ENCODE measurements at regions not wholly inside any gene's neighbourhood (a gene's known extent, or its start where the extent isn't known, plus 50 kb on each side); places are given as distances from the start of the nearest gene placed in this dataset.

DNA sequence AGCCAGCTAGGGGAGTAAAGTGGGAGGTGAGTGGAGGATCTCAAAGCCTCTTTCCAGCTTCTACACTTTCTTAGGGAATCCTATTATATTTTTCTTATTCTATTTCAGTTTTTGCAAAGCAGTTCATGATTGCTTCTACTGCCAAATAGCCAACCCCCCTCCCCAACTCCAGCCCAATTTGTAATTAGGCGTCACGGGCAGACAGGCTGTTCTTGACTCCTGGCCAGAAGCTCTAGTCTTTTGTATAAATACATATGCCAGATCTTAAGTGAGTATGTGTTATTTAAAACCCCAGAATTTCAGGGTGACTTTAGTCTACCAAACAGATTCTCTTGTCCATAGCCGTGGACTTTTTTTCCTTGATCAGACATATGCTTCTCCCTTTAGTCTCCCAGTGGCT is 255.2 kb downstream of the BUB3 start:
- no peak for DNase-seq (ENCODE audit: low read depth)

DNA sequence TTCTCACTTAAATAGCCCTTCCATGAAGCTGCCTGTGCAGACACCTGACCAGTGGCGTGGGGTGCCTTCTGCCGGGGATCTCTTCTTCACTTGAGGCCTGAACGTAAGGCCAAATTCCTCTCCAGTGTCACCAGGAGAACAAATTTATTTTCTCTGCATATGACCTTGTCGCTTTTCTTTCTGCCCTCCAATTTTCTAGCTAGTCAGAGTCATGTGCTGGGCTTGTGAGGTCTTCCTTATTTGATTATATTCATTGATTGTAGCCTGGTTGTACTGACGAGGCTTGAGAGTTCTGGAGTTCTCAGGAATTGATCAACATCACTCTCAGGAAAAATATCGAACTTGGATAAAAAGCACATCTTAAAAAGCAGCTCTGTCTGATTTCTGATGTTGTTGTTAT is 255.7 kb downstream of the BUB3 start:
- no peak for DNase-seq (ENCODE audit: low read depth)

DNA sequence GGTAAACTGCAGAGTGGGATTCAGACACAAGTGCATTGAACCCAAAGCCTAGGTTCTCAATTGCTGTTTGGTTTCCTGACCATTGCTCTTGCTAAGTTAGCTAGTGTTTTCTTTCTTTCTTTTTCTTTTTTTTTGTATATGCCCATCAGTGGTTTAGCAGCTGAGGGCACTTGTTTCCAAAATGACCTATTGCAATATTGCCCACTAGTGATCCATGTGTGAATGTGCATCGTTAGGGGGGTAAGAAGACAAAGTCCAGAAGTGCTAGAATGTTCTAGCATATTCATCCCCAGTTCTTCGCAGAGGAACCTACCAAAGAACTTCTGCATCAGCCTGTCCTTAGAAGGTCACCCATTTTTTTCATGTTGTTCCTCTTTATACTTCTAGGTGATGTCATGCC is 252.8 kb upstream of the GPR26 start:
- no peak for DNase-seq (ENCODE audit: low read depth)

DNA sequence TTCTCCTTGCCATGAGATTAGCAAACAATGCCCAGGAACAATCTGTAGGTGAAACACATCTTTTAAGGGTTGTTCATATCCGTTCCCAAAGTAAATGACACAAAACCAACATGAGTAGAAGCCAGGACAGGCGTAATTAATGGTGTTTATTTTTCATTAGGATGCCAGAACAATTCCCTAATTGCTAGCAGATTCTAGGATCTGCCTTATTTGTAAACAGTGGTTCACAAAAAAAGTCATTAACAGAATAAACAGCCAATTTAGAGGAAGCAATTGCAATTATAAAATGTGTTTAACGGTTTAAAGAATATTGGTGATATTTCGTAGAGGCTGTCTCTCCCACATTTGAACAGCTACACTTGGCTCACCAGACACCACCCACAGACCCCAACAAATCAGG is 250.6 kb upstream of the GPR26 start:
- DNase-seq (ENCODE audit: low read depth) = no peak

DNA sequence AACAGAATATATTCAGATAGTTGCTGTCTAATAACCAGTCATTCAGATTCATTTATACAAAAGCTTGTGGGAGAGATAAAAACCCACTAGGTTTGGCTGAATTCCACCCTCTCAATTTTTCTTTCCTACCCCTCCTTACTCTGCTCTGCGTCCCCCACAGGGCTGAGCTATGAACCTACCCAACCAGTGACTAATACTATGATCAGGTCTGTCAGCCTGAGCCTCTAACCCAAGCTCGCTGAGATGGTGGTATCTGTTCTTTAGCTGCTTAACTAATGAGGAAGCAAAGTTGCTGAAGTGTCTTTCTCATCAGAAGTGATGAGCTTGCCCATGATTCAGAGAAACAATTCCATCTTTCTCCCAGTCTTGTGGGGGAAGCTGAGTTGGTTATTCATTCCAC is 248.7 kb upstream of the GPR26 start:
- no peak for DNase-seq (ENCODE audit: low read depth)

DNA sequence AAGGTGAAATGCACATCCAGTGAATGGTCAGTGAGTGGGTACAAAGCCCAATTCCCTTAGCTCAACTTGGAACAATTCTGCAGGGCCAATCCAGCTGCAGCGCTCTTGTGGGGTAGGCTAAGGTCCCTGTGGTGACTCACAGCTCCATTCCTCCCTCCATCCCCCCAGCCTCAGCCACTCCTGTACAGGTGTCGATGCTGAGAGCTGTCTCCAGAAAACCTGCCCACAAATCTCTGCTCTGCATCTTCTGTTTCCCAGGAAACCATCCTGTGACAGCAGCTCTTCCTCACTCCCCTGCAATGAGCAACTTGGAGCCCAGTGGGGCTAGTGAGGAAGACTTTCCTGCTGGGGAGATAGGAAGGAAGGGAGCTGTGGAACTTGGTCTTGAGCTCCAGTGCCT is 244.7 kb upstream of the GPR26 start:
- DNase-seq (ENCODE audit: low read depth) = no peak

DNA sequence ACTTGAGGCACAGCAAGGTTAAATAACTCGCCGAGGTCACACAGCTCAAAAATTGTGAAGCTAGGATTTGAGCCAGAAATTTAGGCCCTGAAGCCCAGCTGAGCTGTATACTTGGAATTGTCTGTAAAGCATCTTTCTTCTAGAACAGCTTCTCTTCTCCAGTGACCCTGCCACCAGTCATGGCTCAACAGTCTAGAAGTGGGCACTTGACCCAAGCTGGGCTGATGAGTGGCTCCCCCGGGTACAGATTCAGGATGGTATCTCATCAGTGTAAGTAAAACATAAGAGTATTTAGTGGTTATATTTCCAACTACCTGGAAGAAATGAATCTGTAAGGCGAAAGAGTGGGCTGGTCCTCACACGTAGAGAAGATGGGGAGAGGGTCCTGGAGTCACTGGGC is 243.9 kb upstream of the GPR26 start:
- DNase-seq (ENCODE audit: low read depth) = no peak

DNA sequence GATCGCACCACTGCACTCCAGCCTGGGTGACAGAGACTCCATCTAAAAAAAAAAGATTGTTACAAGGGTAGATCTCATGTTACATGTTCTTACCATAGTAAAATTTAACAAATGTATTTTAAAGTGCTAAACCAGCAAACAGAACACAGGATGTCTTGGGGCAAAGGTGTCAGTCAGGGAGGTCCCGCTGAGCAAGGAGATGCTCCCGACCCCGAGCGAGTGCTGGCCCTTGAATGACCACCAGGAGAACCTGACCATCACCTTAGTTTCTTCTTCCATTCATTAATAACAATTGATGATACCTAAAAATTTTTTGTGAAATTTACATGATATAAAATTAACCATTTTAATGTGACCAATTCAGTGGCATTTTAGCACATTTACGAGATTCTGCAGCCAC is 241.6 kb upstream of the GPR26 start:
- DNase-seq (ENCODE audit: low read depth) = no peak

DNA sequence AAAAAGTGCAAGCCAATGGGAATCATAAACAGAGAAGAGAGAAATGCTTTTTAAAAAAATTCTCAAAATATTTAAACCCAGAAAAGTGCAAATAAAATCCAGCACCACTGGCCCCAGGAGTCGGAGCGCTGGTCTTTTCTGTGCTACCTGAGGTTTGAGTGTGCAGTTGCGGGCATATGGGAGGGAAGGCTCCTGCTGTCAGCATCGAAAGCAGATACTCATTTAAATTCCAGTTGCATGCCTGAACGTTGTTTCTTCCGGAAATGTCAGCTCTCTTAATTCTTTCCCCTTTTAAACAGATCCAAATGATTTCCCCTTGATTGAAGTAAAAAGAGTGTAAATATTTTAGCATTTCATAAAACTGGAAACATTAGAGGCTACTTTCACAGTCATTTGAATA is 240.5 kb upstream of the GPR26 start:
- DNase-seq (ENCODE audit: low read depth) = no peak

DNA sequence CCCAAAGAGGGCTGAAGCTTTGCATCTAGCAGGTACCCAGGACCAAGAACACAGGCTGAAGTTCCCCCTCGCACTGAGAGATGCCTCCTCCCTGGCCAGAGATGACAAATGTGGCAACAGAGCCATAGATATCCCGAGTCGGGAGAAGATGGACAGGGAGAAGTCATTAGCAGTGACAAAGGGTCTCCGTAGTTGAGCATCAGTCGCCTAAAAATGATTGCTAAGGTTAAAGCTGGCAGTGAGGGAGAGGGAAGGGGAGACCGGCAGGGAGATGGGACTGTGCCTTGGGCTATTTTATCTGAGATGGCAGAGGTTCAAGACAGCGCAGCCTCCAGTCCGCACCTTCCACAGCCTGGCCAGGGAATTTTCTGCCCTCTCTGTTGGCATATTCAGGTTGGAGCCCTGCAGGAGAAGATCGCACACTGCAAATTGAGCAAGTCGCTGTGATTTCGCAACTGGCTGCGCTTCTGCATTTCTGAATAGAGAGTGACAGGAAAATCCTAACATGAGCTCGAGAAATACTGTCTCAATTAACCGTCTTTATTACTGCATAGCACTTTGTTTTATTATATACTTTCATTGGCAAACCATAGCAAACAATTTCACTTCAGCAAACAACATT is 238.9 kb upstream of the GPR26 start:
- DNase-seq (ENCODE audit: low read depth) = no peak

DNA sequence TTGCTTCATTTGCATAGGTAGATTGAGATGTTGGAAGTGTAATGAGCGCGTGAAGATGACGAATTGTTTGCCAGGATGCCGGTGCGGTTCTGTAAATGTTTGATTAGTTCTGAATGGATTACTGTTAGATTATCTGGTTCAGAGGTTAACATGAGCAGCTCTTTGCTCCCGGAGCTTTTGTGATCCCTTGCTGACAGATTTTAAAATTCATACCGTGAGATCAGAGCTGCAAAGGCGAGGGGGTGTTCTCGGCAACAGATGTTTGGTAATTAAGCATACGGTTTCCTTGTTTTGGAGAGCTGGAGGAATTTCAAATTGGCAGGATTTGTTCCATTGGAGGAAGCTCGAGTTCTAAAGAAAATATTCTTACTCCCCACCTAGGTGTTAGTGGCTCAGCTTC is 237.8 kb upstream of the GPR26 start:
- no peak for DNase-seq (ENCODE audit: low read depth)

DNA sequence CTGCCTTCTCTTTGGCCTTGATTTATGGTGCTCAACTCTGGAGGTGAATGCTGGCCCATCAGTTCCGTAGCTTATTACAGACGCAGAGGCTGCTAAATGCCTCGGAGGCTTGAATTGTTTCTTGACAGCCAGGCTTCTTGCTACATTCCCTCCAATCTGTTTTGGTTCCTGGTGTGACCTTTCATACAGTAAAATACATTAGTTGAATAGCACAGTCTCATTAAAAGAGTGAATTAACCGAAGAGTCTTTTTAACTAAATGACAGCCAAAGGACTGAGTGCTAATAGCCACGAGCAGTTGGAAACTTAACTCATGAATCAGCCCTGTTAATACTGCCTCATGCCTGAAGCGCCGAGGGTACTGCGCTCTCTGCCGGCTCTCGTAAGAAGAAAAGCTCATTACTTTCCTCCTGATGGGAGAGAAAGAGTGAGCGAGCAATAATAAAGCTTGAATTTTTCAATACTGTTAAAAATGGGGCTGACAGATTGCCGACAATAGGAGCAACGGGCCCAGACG is 236.4 kb upstream of the GPR26 start:
- DNase-seq (ENCODE audit: low read depth) = no peak

DNA sequence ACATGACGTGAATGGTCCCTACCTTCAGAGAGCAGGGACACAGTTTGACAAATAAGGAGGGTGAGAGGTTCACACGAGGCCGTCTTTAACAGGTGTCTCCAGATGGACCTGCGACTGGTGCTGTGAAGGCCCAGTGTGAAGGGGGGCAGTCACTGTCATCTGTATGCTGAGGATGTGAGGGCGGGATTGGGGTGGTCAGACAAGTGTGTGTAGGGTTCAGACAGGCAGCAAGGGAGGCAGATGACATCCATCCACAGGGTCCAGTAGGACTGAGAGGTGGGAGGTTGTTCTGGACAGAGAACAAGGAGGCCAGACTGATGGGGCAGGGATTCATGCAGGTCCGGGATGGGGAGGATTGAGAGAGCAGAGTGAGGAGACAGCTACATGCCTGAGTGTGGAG is 232.6 kb upstream of the GPR26 start:
- DNase-seq (ENCODE audit: low read depth) = no peak

DNA sequence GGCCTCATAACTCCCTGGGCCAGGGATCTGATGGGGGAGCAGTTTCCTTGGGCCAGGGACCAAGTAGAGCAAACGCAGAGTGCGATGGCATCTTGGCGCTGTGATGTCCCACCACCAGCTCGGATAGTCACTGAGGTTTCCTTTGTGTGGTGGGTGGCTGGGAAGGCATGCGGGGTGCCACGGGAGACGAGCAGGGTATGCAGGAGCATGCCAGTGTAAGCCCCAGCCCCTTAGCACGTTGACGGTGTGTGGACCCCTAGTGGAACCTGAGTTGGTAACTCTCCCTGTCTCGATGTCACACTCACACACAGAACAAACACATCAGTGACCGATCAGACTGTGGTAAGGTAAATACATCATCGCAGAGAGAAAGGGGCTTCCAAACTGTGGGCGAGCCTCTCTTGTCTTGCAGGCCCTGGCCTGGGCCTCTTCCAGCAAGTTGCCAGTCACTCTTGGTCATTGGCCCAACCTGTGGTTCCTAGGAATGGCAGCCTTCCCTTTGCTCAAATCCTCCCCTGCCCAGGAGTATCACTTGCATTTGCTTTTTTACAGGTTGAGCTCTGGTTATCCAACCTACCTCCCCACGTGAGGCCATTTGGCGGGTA is 231.6 kb upstream of the GPR26 start:
- no peak for DNase-seq (ENCODE audit: low read depth)

DNA sequence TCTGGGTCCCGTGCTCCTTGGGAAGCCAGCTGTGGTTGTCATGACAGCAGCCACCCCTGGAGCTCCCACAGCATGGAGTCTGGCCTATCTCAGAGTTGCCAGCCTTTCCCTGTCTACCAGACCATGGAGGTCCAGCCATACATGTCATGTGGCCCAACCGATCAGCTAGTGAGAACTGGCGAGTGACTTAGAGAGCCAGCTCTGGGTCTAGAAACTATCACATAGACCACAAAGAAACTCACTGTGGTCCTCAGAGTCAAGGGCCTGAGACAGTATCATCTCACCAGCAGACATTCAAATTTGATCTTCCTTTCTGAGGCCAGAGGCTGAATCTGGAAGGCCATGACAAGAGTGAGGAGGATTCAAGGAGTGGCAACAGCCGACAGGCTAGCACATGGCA is 223.3 kb upstream of the GPR26 start:
- DNase-seq (ENCODE audit: low read depth) = no peak

DNA sequence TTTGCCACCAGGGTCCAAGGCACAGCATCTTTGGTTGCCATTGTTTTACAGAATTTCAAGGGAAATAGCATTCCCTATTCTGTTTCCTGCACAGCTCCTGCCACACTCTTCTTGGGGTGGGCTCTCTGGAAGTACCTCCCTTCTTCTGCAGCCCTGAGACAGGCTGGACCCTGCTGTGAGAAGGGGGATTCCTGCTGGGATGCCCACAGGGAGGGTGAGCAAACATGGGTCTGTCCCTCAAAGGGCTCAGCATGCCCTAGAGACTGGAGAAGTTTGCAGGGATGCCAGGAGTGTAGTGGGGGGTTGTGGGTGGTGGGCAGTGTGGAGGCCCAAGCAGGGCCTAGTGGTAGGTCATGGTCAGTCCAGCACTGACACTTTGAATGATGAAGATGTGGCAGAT is 222.2 kb upstream of the GPR26 start:
- no peak for DNase-seq (ENCODE audit: low read depth)

DNA sequence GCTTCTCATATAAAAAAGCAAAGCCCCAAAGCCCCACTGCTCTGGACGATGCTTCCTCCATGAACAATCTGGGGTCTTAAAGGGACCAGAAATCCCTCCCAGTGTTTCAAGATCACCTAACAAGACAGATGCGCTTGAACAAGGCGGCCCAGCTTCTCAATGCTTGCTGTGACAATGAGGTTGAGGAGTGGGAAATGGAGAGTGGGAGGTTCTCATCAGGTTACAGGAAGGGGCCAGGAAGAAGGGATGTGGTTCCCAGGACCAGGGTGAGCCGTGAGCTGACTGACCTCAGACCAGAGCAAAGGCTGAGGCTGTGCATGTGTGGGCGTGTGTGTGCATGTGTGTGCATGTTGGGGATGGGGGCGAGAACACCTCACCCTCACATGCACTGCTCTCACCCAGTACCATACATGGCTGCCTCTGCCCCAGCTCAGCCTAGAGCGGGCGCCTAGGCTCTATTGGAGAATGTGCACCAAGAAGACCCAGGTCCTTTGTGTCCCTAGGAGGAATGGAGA is 220.8 kb upstream of the GPR26 start:
- no peak for DNase-seq (ENCODE audit: low read depth)

DNA sequence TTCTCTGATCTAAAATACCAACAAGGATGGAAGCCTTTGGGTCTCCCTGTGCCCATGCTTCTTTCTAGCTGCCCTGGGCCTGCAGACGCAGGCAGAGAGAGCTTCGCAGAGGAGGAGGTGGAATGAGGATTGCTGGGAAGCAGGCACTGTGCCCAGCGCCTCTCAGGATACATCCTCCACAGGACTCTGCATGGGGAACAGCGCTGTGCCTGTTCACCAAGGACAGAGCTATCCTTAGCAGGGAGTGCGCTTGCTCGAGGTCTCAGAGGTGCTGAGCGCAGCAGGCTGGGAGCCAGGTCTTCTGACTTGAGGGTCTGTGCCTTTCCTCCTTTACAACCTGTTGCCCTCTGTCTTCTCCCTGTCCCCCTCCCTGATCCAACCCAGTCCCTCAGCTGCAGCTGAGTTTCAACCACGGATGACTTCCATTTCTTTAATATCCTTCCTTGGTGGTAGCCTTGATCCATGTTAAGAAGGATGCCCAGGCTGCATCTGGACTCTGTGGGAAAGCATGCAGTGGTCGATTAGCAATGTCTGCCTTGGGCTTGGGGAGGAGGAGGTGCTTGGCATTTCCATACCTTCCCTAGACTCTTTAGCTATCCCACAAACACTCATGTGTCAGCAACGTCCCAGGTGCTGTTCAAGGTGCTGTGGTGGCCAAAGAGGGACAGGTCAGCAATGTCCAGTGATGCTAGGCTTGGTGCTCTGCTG is 219.6 kb upstream of the GPR26 start:
- DNase-seq (ENCODE audit: low read depth) = no peak

DNA sequence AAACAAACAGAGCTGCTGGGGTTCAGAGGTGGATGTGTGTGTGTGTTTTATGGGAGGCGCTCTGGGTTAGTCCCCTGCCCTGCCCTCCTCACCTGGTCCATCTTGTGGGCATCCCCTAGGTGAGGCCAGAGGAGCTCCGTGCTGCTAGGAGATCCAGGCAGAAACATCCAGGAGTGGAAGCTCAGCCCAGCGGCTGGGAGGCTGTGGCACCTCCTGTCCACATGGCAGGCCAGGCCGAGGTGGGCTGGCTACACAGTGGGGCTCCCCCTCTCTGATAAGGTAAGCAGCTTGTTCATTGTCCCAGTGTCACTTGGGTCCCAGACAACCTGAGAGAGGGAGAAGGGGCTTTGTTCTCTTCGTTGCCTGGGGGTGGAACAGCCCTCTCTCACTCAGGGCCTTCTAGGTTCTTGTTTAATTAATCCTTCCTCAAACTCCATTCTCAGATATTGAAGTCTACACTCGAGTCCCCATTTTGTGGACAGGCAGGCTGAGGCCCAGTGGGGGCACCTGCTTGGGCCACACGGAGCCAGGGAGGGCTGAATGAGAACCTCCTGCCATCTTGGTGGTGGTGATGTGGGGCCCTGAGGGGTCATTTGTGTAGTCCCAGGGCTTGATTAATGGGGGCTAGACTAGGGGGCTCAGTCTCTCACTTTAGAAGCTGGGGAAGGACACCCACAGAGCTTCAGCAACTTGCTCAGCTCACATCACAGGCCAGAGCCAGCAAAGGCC is 216.8 kb upstream of the GPR26 start:
- DNase-seq (ENCODE audit: low read depth) = no peak

DNA sequence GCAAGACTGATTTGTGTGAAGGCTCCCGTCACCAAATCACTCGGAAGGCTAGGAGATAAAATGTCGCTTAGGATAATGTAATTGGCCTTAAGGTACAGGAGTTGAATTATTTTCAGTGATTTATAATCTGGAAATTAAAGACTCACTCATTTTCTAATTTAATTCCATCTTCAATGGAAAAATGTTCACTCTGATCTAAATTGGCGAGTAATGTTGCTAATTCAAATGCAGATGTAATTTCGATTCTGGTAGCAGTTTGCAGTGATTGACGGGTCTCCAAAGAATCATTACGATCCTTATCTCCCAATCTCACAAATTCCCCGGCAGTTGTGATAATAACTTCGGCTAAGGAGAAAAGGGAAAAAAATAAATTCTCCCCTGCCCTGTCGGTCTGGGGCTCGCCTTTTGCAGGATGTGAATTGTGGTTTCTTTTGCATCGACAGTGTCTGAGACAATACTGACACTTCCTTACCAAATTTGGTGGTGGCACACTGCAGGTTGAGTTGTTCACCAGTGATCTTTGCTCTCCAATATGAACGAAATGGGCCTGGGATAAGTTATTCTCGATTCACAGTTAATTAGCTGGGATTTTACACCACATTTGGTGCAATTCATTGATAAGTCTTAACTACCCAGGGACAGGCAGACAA is 215.1 kb upstream of the GPR26 start:
- DNase-seq (ENCODE audit: low read depth) = no peak

DNA sequence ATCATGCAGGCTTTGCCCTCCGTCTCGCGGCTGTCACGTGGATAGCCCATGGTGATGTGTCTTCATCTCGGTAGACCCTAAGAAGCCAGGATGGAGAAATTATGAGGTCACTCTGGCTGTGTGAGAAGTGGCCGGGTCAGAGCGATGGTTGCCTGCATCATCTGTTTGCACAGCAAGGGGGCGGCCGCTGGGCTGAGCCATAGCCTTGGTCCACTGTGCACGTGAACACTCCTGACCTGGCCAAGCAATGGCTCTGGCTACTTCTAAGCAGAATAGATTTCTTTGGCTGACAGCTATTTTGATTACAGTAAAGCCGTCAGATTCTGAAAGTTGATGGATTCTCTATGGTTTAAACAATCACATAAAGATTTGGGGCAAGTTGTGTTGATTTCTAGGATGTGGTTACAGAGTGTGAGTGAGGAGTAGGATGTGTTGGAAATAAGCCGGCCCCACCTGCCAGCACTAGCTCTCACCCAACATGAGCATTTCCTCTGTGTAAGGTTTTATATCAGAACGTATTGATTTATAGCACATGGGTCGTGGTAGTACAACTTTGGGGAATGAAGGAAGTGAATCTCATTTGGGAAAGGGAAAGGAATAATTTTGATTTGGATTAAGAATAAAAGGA is 214.4 kb upstream of the GPR26 start:
- DNase-seq (ENCODE audit: low read depth) = no peak

DNA sequence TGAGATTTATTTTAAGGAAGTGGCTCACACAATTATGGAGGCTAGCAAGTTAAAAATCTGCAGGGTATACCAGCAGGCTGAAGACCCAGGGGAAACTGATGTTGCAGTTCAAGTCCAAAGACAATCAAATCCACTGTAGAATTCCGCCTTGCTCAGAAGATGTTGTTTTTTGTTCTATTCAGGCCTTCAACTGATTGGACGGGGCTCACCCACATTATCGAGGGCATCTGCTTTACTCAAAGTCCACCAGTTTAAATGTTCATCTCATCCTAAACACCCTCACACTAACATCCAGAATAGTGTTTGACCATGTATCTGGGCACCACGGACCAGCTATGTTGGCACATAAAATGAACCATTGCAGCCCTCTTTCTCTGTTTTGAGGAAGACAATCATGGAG is 211.2 kb upstream of the GPR26 start:
- no peak for DNase-seq (ENCODE audit: low read depth)

Measured in activated T-cell treated with anti-CD3 and anti-CD28 coated beads for 48 hours (primary cell).